ENCODE measurements at regions not wholly inside any gene's neighbourhood (a gene's known extent, or its start where the extent isn't known, plus 50 kb on each side); places are given as distances from the start of the nearest gene placed in this dataset.

- no peak for DNase-seq
Measured at GRCh38 chr6:90434094-90434493, 137.5 kb upstream of the BACH2 start.

- no peak for DNase-seq
Measured at GRCh38 chr6:90432937-90433336, 136.3 kb upstream of the BACH2 start.

- DNase-seq: no peak
Measured at GRCh38 chr6:90432041-90432775, 135.6 kb upstream of the BACH2 start.

- no peak for DNase-seq
Measured at GRCh38 chr6:90431576-90431975, 134.9 kb upstream of the BACH2 start.

GRCh38 chr6:90429713-90430112 lies 133.1 kb upstream of the BACH2 start:
- no peak for DNase-seq

GRCh38 chr6:90428514-90428913 lies 131.9 kb upstream of the BACH2 start:
- DNase-seq: no peak

- peak; percentile 32 for DNase-seq
Measured at GRCh38 chr6:90425161-90425641, 128.6 kb upstream of the BACH2 start.

GRCh38 chr6:90424580-90424979 lies 127.9 kb upstream of the BACH2 start:
- no peak for DNase-seq

GRCh38 chr6:90421666-90422065 lies 125.0 kb upstream of the BACH2 start:
- DNase-seq: no peak

- DNase-seq: no peak
Measured at GRCh38 chr6:90420500-90420899, 123.9 kb upstream of the BACH2 start.

GRCh38 chr6:90417385-90417784 lies 120.7 kb upstream of the BACH2 start:
- no peak for DNase-seq

GRCh38 chr6:90416322-90416721 lies 119.7 kb upstream of the BACH2 start:
- no peak for DNase-seq

- DNase-seq: no peak
Measured at GRCh38 chr6:90415178-90415577, 118.5 kb upstream of the BACH2 start.

- DNase-seq: no peak
Measured at GRCh38 chr6:90414352-90414751, 117.7 kb upstream of the BACH2 start.

GRCh38 chr6:90413867-90414266 lies 117.2 kb upstream of the BACH2 start:
- DNase-seq: no peak

GRCh38 chr6:90413396-90413795 lies 116.8 kb upstream of the BACH2 start:
- DNase-seq: no peak

GRCh38 chr6:90412538-90413369 lies 116.1 kb upstream of the BACH2 start:
- no peak for DNase-seq

GRCh38 chr6:90411292-90411781 lies 114.7 kb upstream of the BACH2 start:
- no peak for DNase-seq

GRCh38 chr6:90409700-90410099 lies 113.1 kb upstream of the BACH2 start:
- DNase-seq: no peak

- no peak for DNase-seq
Measured at GRCh38 chr6:90406957-90407356, 110.3 kb upstream of the BACH2 start.

GRCh38 chr6:90406142-90406794 lies 109.6 kb upstream of the BACH2 start:
- peak; percentile 64 for DNase-seq

- no peak for DNase-seq
Measured at GRCh38 chr6:90403489-90404381, 107.1 kb upstream of the BACH2 start.
